ENCODE measurements at regions not wholly inside any gene's neighbourhood (a gene's known extent, or its start where the extent isn't known, plus 50 kb on each side); places are given as distances from the start of the nearest gene placed in this dataset.

- TF ChIP-seq GATA2 (IDR thresholded peaks at IDR 0.05; ENCODE audit: low read depth, low read length) (no peak), GATA3 (IDR thresholded peaks at IDR 0.05; ENCODE audit: low read depth, low read length) (no peak)
These were observed 133.5 kb upstream of the ZBED5 start for GRCh38 chr11:10991393-10991792.

All from SH-SY5Y (cell line).